Neuronal stem cell (in vitro differentiated cells): ENCODE measurements at regions not wholly inside any gene's neighbourhood (a gene's known extent, or its start where the extent isn't known, plus 50 kb on each side); places are given as distances from the start of the nearest gene placed in this dataset.

Experiments
- DNase-seq: peaks from one replicate; pipeline ENCODE4 v3.0.0-alpha.2; 2013; ENCODE audit warnings: low spot score
- H2AFZ ChIP-seq: one replicate; pipeline ENCODE4 v1.6.1; 2013; ENCODE audit warnings: mild to moderate bottlenecking, low read length, inconsistent platforms
- H2AK5ac ChIP-seq: 2 replicates; pipeline ENCODE4 v1.6.1; 2013; ENCODE audit warnings: low read depth, mild to moderate bottlenecking, inconsistent platforms, low read length, moderate library complexity, mixed read lengths
- H2BK120ac ChIP-seq: 2 replicates; pipeline ENCODE4 v1.6.1; 2013; ENCODE audit warnings: low read depth, mild to moderate bottlenecking, inconsistent platforms, low read length, moderate library complexity, mixed read lengths
- H2BK12ac ChIP-seq: one replicate; pipeline ENCODE4 v1.6.1; 2013; ENCODE audit warnings: low read length, inconsistent platforms
- H2BK15ac ChIP-seq: 2 replicates; pipeline ENCODE4 v1.6.1; 2013; ENCODE audit warnings: mild to moderate bottlenecking, low read length, inconsistent platforms, mixed read lengths
- H2BK5ac ChIP-seq: one replicate; pipeline ENCODE4 v1.6.1; 2013; ENCODE audit warnings: inconsistent platforms, mild to moderate bottlenecking, low read length, moderate library complexity
- H3K14ac ChIP-seq: one replicate; pipeline ENCODE4 v1.6.1; 2013; ENCODE audit warnings: low read length, inconsistent platforms
- H3K18ac ChIP-seq: 2 replicates; pipeline ENCODE4 v1.6.1; 2013; ENCODE audit warnings: low read length, inconsistent platforms
- H3K23ac ChIP-seq: 2 replicates; pipeline ENCODE4 v1.6.1; 2013; ENCODE audit warnings: low read depth, mild to moderate bottlenecking, mixed read lengths, low read length, inconsistent platforms; ENCODE audit not compliant: poor library complexity
- H3K27ac ChIP-seq: replicated peaks from 3 replicates; pipeline ENCODE4 v1.5.1; 2013; ENCODE audit warnings: low read length, inconsistent platforms
- H3K27me3 ChIP-seq, 3 experiments: 2 replicates each; pipeline ENCODE4 v1.6.1; 2013; ENCODE audit warnings: low read length in 3 of 3, mild to moderate bottlenecking in 2 of 3, inconsistent platforms in 1 of 3, low read depth in 1 of 3, mixed read lengths in 1 of 3, moderate library complexity in 1 of 3; ENCODE audit not compliant: control insufficient read depth in 3 of 3, insufficient read depth in 3 of 3
- H3K36me3 ChIP-seq, 2 donors: replicated peaks in 1 of 2; 2 replicates each; pipeline ENCODE4 v1.6.1; 2013; ENCODE audit warnings: low read length in 2 of 2; ENCODE audit not compliant: control insufficient read depth in 2 of 2, insufficient read depth in 2 of 2
- H3K4ac ChIP-seq: 2 replicates; pipeline ENCODE4 v1.6.1; 2013; ENCODE audit warnings: inconsistent platforms, mild to moderate bottlenecking, low read length, moderate library complexity
- H3K4me1 ChIP-seq, 2 donors: 1 replicate in 1 of 2; 2 replicates in 1 of 2; pipeline ENCODE4 v1.6.1; 2013; ENCODE audit warnings: low read length in 2 of 2, low read depth in 1 of 2; ENCODE audit not compliant: control insufficient read depth in 2 of 2, insufficient read depth in 1 of 2
- H3K4me2 ChIP-seq: one replicate; pipeline ENCODE4 v1.6.1; 2013; ENCODE audit warnings: mild to moderate bottlenecking, low read length, inconsistent platforms; ENCODE audit not compliant: insufficient read depth, poor library complexity, severe bottlenecking
- H3K4me3 ChIP-seq, 2 donors: 2 replicates each; pipeline ENCODE4 v1.5.1; 2013; ENCODE audit warnings: low read length in 2 of 2, mild to moderate bottlenecking in 2 of 2, inconsistent platforms in 1 of 2, moderate library complexity in 1 of 2
- H3K79me1 ChIP-seq: one replicate; pipeline ENCODE4 v1.6.1; 2013; ENCODE audit warnings: low read depth, mild to moderate bottlenecking, inconsistent platforms, low read length, moderate library complexity
- H3K9ac ChIP-seq: one replicate; pipeline ENCODE4 v1.6.1; 2013; ENCODE audit warnings: mild to moderate bottlenecking, low read depth, low read length, inconsistent platforms; ENCODE audit not compliant: poor library complexity
- H3K9me3 ChIP-seq, 2 donors: replicated peaks in 1 of 2; 2 replicates each; pipeline versions ENCODE3 to v1.6.1; 2013; ENCODE audit warnings: low read length in 2 of 2, mild to moderate bottlenecking in 2 of 2, inconsistent platforms in 1 of 2, low read depth in 1 of 2, mixed read lengths in 1 of 2, moderate library complexity in 1 of 2; ENCODE audit not compliant: control insufficient read depth in 2 of 2, insufficient read depth in 1 of 2
- H4K8ac ChIP-seq: one replicate; pipeline ENCODE4 v1.6.1; 2013; ENCODE audit warnings: low read depth, mild to moderate bottlenecking, inconsistent platforms, low read length, moderate library complexity
- H4K91ac ChIP-seq: one replicate; pipeline ENCODE4 v1.6.1; 2013; ENCODE audit warnings: low read length, low read depth, mild to moderate bottlenecking, inconsistent platforms; ENCODE audit not compliant: poor library complexity
- WGBS, 2 donors: extraction: QIAGEN DNeasy Blood & Tissue Kit; methylation state at CpG; one replicate each; pipeline ENCODE4 v1.1.7; 2013; ENCODE audit warnings: missing lambda C conversion rate in 2 of 2, mixed read lengths in 1 of 2; ENCODE audit not compliant: insufficient read length in 2 of 2, insufficient replicate concordance in 1 of 2; ENCODE audit errors: extremely low coverage in 2 of 2; 5-methylcytosine and 5-hydroxymethylcytosine counted together

- no peak overlapping the region for H3K14ac ChIP-seq
- no peak for DNase-seq
- H2AK5ac ChIP-seq, result no peak overlapping the region
- H2BK15ac ChIP-seq, result no peak overlapping the region
- H4K91ac ChIP-seq, result no peak overlapping the region
- H3K79me1 ChIP-seq, result no peaks in the 10 kb centered on the region
- H3K4me3 ChIP-seq, result peak overlapping the region in 1 of 2 donors; percentile 5
- H3K9ac ChIP-seq, result no peak overlapping the region
- no peaks in the 10 kb centered on the region for H3K9me3 ChIP-seq
- no peak overlapping the region for H3K18ac ChIP-seq
- no peak overlapping the region for H3K4me2 ChIP-seq
- H3K4me1 ChIP-seq, result peaks cover 3 to 5% of the 10 kb centered on the region in 2 donors
- H2BK5ac ChIP-seq, result no peak overlapping the region
- H4K8ac ChIP-seq, result no peak overlapping the region
- H3K36me3 ChIP-seq, result no peaks in the 10 kb centered on the region
- no peak overlapping the region for H3K4ac ChIP-seq
- no peak overlapping the region for H3K23ac ChIP-seq
- no peak overlapping the region for H3K27ac ChIP-seq
- no peaks in the 10 kb centered on the region for H3K27me3 ChIP-seq
- no peak overlapping the region for H2AFZ ChIP-seq
- WGBS, 2 donors, result no CpG with 5 or more reads among the region's 4 CpGs
- no peak overlapping the region for H2BK120ac ChIP-seq
- no peak overlapping the region for H2BK12ac ChIP-seq
Measured at GRCh38 chr1:224510880-224511645, 76.5 kb upstream of the WDR26 start.

GRCh38 chr1:224512600-224513151 is 78.1 kb upstream of the WDR26 start:
- Histone ChIP-seq H2AFZ (no peak overlapping the region), H2BK120ac (no peak overlapping the region), H3K27ac (no peak overlapping the region), H3K4me1 (no peaks in the 10 kb centered on the region), H3K9me3 (no peaks in the 10 kb centered on the region), H3K14ac (no peak overlapping the region), H3K4ac (no peak overlapping the region), H3K4me2 (no peak overlapping the region), H3K18ac (no peak overlapping the region), H2BK15ac (no peak overlapping the region), H3K36me3 (no peaks in the 10 kb centered on the region), H2BK12ac (no peak overlapping the region), H3K79me1 (no peaks in the 10 kb centered on the region), H3K27me3 (no peaks in the 10 kb centered on the region), H2AK5ac (no peak overlapping the region), H3K23ac (no peak overlapping the region), H2BK5ac (no peak overlapping the region), H4K8ac (no peak overlapping the region), H4K91ac (no peak overlapping the region), H3K4me3 (no peak overlapping the region), H3K9ac (no peak overlapping the region)
- WGBS, 2 donors, result no CpG with 5 or more reads among the region's 5 CpGs
- no peak for DNase-seq

- H2BK5ac ChIP-seq, result no peak overlapping the region
- no peak overlapping the region for H4K91ac ChIP-seq
- H3K4me3 ChIP-seq, result no peak overlapping the region
- no peak overlapping the region for H4K8ac ChIP-seq
- no peaks in the 10 kb centered on the region for H3K79me1 ChIP-seq
- no peak overlapping the region for H3K27ac ChIP-seq
- H2AK5ac ChIP-seq, result no peak overlapping the region
- H2AFZ ChIP-seq, result peak overlapping the region; percentile 72
- no peak overlapping the region for H3K4me2 ChIP-seq
- no peaks in the 10 kb centered on the region for H3K36me3 ChIP-seq
- H3K9ac ChIP-seq, result no peak overlapping the region
- H3K4me1 ChIP-seq, result no peaks in the 10 kb centered on the region
- no peak overlapping the region for H2BK12ac ChIP-seq
- no peak overlapping the region for H3K18ac ChIP-seq
- no peaks in the 10 kb centered on the region for H3K9me3 ChIP-seq
- H3K27me3 ChIP-seq, result no peaks in the 10 kb centered on the region
- H2BK120ac ChIP-seq, result no peak overlapping the region
- no peak overlapping the region for H3K4ac ChIP-seq
- no peak overlapping the region for H3K23ac ChIP-seq
- no peak overlapping the region for H2BK15ac ChIP-seq
- DNase-seq, result no peak
- H3K14ac ChIP-seq, result no peak overlapping the region
- WGBS, 2 donors, result no CpG with 5 or more reads among the region's 6 CpGs
Measured at GRCh38 chr1:224513383-224513782, 78.8 kb upstream of the WDR26 start.

- Histone ChIP-seq H3K27me3 (no peaks in the 10 kb centered on the region), H2BK5ac (no peak overlapping the region), H3K27ac (no peak overlapping the region), H4K91ac (no peak overlapping the region), H3K14ac (no peak overlapping the region), H3K4me1 (no peaks in the 10 kb centered on the region), H3K23ac (no peak overlapping the region), H3K4me3 (no peak overlapping the region), H2BK15ac (no peak overlapping the region), H3K79me1 (no peaks in the 10 kb centered on the region), H3K9me3 (no peaks in the 10 kb centered on the region), H3K9ac (no peak overlapping the region), H4K8ac (no peak overlapping the region), H3K4me2 (no peak overlapping the region), H3K36me3 (no peaks in the 10 kb centered on the region), H2BK12ac (no peak overlapping the region), H2AK5ac (no peak overlapping the region), H3K4ac (no peak overlapping the region), H3K18ac (no peak overlapping the region), H2AFZ (peak overlapping the region; percentile 72), H2BK120ac (no peak overlapping the region)
- peak; percentile 87 for DNase-seq
- no CpG with 5 or more reads among the region's 11 CpGs for WGBS, 2 donors
Measured at GRCh38 chr1:224513787-224514209, 79.2 kb upstream of the WDR26 start.
